ENCODE measurements at regions not wholly inside any gene's neighbourhood (a gene's known extent, or its start where the extent isn't known, plus 50 kb on each side); places are given as distances from the start of the nearest gene placed in this dataset.

- TF ChIP-seq, protein P1, sequence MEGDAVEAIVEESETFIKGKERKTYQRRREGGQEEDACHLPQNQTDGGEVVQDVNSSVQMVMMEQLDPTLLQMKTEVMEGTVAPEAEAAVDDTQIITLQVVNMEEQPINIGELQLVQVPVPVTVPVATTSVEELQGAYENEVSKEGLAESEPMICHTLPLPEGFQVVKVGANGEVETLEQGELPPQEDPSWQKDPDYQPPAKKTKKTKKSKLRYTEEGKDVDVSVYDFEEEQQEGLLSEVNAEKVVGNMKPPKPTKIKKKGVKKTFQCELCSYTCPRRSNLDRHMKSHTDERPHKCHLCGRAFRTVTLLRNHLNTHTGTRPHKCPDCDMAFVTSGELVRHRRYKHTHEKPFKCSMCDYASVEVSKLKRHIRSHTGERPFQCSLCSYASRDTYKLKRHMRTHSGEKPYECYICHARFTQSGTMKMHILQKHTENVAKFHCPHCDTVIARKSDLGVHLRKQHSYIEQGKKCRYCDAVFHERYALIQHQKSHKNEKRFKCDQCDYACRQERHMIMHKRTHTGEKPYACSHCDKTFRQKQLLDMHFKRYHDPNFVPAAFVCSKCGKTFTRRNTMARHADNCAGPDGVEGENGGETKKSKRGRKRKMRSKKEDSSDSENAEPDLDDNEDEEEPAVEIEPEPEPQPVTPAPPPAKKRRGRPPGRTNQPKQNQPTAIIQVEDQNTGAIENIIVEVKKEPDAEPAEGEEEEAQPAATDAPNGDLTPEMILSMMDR (IDR thresholded peaks at IDR 0.05) = no peak
- no peak for TF ChIP-seq POLR2A (IDR thresholded peaks at IDR 0.05)
Observed at GRCh38 chr9:32304495-32304894, 79.9 kb upstream of the ACO1 start.

All from testis (tissue), 2 donors.